AG09319 (cell line): ENCODE measurements at regions not wholly inside any gene's neighbourhood (a gene's known extent, or its start where the extent isn't known, plus 50 kb on each side); places are given as distances from the start of the nearest gene placed in this dataset.

Experiments
- DNase-seq: peaks from one replicate; pipeline ENCODE4 v3.0.0-alpha.2; 2010; ENCODE audit warnings: low read depth; ENCODE audit errors: extremely low read depth
- TF ChIP-seq, protein P1 (sequence below): IDR thresholded peaks from 2 replicates; pipeline ENCODE4 v1.5.1; 2011; ENCODE audit warnings: low read depth, mild to moderate bottlenecking, inconsistent platforms, low read length, moderate library complexity

GRCh38 chr4:14837860-14838259, 164.4 kb upstream of the CPEB2 start:
- no peak for DNase-seq
- TF ChIP-seq, protein P1, sequence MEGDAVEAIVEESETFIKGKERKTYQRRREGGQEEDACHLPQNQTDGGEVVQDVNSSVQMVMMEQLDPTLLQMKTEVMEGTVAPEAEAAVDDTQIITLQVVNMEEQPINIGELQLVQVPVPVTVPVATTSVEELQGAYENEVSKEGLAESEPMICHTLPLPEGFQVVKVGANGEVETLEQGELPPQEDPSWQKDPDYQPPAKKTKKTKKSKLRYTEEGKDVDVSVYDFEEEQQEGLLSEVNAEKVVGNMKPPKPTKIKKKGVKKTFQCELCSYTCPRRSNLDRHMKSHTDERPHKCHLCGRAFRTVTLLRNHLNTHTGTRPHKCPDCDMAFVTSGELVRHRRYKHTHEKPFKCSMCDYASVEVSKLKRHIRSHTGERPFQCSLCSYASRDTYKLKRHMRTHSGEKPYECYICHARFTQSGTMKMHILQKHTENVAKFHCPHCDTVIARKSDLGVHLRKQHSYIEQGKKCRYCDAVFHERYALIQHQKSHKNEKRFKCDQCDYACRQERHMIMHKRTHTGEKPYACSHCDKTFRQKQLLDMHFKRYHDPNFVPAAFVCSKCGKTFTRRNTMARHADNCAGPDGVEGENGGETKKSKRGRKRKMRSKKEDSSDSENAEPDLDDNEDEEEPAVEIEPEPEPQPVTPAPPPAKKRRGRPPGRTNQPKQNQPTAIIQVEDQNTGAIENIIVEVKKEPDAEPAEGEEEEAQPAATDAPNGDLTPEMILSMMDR = no peak

GRCh38 chr4:14841801-14842768, 160.2 kb upstream of the CPEB2 start:
- TF ChIP-seq, protein P1 = no peak
- no peak for DNase-seq

GRCh38 chr4:14842964-14843630, 159.2 kb upstream of the CPEB2 start:
- TF ChIP-seq, protein P1 = no peak
- DNase-seq = no peak

DNA sequence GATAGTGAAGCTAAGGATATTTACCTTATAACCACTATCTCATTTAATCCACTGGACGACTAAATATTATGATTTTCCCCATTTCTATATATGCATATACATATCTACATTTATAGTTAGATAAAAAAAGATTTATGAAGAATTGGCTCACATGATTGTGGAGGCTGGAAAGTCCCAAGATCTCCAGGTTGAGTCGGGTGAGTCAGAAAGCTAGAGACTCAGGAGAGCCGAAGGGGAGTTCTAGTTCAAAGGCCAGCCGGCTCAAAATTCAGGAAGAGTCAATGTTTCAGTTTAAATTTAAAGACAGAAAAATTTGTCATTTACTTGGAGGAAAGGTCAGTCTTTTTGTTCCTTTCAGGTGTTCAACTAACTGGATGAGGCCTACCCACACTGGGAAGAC, 158.2 kb upstream of the CPEB2 start:
- TF ChIP-seq, protein P1 = no peak
- DNase-seq = no peak

DNA sequence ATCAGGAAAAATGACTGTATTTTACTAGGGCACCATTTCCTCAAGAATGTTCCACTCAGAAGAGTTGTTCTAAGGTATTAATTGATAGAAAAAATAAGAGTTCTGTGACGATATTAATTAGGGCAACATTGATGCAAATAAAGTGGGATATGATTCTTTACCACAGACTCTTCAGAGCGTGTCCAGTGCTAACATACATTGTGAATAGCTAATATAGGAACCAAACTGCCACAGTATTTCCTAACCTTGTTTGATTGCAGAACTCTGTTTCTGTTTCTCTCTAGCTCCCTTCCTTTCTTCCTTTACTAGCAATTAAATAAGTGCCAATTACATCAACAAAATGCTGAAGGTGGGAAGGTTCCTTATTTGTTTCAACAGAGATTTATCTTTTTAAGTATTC, 154.1 kb upstream of the CPEB2 start:
- TF ChIP-seq, protein P1 = no peak
- DNase-seq = no peak

DNA sequence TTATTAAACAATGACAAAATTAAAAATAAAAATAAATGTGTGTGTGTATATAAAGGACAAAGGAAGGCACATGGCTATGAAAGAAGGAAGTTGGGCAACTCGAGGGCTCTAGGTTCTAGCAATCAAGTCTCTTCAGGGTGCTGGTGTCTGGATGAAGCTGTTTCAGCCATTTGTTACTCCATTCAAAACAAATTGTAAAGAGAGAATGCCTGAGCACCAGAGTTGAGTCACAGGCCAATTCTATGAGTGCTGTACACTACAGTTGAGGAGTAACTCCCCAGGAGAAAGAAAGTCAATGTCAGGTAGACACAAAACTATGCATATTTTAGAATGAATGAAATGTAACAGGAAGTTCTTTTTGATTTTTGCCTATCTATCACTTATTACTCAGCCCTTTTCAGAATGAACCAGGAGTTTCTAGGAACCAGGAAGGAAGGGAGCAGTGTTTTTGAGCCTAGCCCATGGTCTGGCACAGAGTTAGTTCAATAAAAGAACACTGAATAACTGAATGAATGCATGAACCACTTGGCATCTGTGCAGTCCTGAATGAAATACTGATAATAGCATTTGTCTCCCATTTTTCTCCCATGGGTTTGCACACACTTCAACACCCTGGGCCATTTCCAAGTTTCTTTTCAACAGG, 151.7 kb upstream of the CPEB2 start:
- no peak for DNase-seq
- TF ChIP-seq, protein P1 = no peak
